Peyer's patch (tissue), 4 donors: ENCODE measurements at regions not wholly inside any gene's neighbourhood (a gene's known extent, or its start where the extent isn't known, plus 50 kb on each side); places are given as distances from the start of the nearest gene placed in this dataset.

Experiments used
- CTCF ChIP-seq, 6 experiments: fragments of 450-650 bp in 4 of 6; fragments of 200-600 bp in 2 of 6; sonication (generic) in 1 of 6; IDR thresholded peaks; one replicate each; pipeline ENCODE4 v1.5.1; 2017 to 2019; ENCODE audit warnings: antibody characterized with exemption in 6 of 6, mild to moderate bottlenecking in 3 of 6, moderate library complexity in 1 of 6
- POLR2A ChIP-seq, 2 donors: fragments of 450-650 bp; IDR thresholded peaks; one replicate each; pipeline ENCODE4 v1.5.1; 2017; ENCODE audit warnings: antibody characterized with exemption in 2 of 2, mild to moderate bottlenecking in 2 of 2, moderate library complexity in 2 of 2

GRCh38 chr10:31723106-31723750 lies 205.4 kb downstream of the ARHGAP12 start:
- TF ChIP-seq CTCF (IDR thresholded peaks at IDR 0.05) (no peak), POLR2A (IDR thresholded peaks at IDR 0.05) (no peak)
